Right atrium auricular region (tissue), 2 donors: ENCODE measurements at regions not wholly inside any gene's neighbourhood (a gene's known extent, or its start where the extent isn't known, plus 50 kb on each side); places are given as distances from the start of the nearest gene placed in this dataset.

Experiments
- DNase-seq: peaks from one replicate; pipeline ENCODE4 v3.0.0-alpha.2; 2019; ENCODE audit warnings: low spot score
- H3K27ac ChIP-seq, 2 donors: fragments of 200-600 bp; sonication (generic); 1 replicate in 1 of 2; 2 replicates in 1 of 2; pipeline ENCODE4 v1.5.1; 2016 to 2019
- H3K27me3 ChIP-seq, 2 donors: fragments of 200-600 bp; sonication (generic); one replicate each; pipeline versions ENCODE4 v1.5.1 to v1.6.0; 2017 to 2019
- H3K36me3 ChIP-seq: fragments of 200-600 bp; sonication (generic); one replicate; pipeline ENCODE4 v1.5.1; 2016
- H3K4me1 ChIP-seq, 2 donors: fragments of 200-600 bp; sonication (generic); one replicate each; pipeline versions ENCODE4 v1.5.1 to v1.6.0; 2017 to 2019
- H3K4me3 ChIP-seq, 2 donors: fragments of 200-600 bp; sonication (generic); 1 replicate in 1 of 2; 2 replicates in 1 of 2; pipeline ENCODE4 v1.5.1; 2017 to 2019; ENCODE audit warnings: mild to moderate bottlenecking in 1 of 2, moderate library complexity in 1 of 2
- H3K9me3 ChIP-seq, 2 donors: fragments of 200-600 bp; sonication (generic); one replicate each; pipeline ENCODE4 v1.5.1; 2019
- CTCF ChIP-seq, 2 donors: fragments of 200-600 bp; sonication (generic); IDR thresholded peaks; one replicate each; pipeline ENCODE4 v1.5.1; 2019; ENCODE audit warnings: antibody characterized with exemption in 2 of 2

DNA sequence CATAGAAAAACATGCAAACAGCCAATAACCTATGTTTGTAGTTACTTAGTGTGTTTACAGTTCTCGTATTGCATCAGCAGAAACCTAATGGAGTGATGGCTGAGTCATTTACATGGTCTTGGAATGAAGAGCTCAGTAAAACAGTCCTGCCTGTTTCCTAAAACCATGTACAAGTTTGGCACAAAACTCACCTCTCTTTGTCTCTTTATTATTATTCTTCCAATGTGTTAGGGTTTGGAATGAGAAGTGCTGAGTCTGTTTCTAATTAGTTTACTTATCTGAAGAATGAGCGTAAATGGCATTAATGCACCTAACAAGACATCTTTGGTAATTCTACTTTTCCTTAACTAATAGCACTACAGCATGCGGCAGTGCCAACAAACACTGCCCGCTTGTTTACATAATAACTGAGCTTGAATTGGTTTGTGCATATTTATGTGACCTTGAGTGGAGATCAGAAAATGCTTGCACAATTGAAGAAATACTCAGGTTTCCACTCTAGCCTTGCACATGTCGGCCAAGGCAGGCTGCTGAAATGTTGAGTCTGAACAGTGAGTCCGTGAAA is 385.4 kb upstream of the SEMA6D start:
- Histone ChIP-seq H3K9me3 (no peaks in the 10 kb centered on the region), H3K27ac (no peak overlapping the region), H3K36me3 (no peaks in the 10 kb centered on the region), H3K4me3 (no peak overlapping the region), H3K27me3 (no peaks in the 10 kb centered on the region), H3K4me1 (no peaks in the 10 kb centered on the region)
- TF ChIP-seq CTCF (IDR thresholded peaks at IDR 0.05): no peak
- DNase-seq: no peak

- Histone ChIP-seq H3K9me3 (no peaks in the 10 kb centered on the region), H3K27ac (no peak overlapping the region), H3K27me3 (no peaks in the 10 kb centered on the region), H3K36me3 (no peaks in the 10 kb centered on the region), H3K4me3 (no peak overlapping the region), H3K4me1 (no peaks in the 10 kb centered on the region)
- no peak for TF ChIP-seq CTCF (IDR thresholded peaks at IDR 0.05)
- DNase-seq: no peak
Measured at GRCh38 chr15:47332481-47332880, 384.8 kb upstream of the SEMA6D start.

- no peak for DNase-seq
- H3K4me3 ChIP-seq: no peak overlapping the region
- H3K36me3 ChIP-seq: no peaks in the 10 kb centered on the region
- H3K9me3 ChIP-seq: no peaks in the 10 kb centered on the region
- TF ChIP-seq CTCF (IDR thresholded peaks at IDR 0.05): no peak
- H3K27ac ChIP-seq: no peak overlapping the region
- no peaks in the 10 kb centered on the region for H3K4me1 ChIP-seq
- H3K27me3 ChIP-seq: no peaks in the 10 kb centered on the region
Measured at GRCh38 chr15:47333734-47334133, 383.6 kb upstream of the SEMA6D start.

GRCh38 chr15:47334805-47335535 is 382.3 kb upstream of the SEMA6D start:
- no peaks in the 10 kb centered on the region for H3K4me1 ChIP-seq
- TF ChIP-seq CTCF (IDR thresholded peaks at IDR 0.05): no peak
- H3K9me3 ChIP-seq: no peaks in the 10 kb centered on the region
- no peak for DNase-seq
- no peaks in the 10 kb centered on the region for H3K36me3 ChIP-seq
- no peaks in the 10 kb centered on the region for H3K27me3 ChIP-seq
- no peak overlapping the region for H3K27ac ChIP-seq
- H3K4me3 ChIP-seq: no peak overlapping the region

GRCh38 chr15:47337106-47337505 is 380.2 kb upstream of the SEMA6D start:
- no peak for DNase-seq
- H3K4me1 ChIP-seq: no peaks in the 10 kb centered on the region
- no peaks in the 10 kb centered on the region for H3K36me3 ChIP-seq
- H3K27me3 ChIP-seq: no peaks in the 10 kb centered on the region
- H3K27ac ChIP-seq: no peak overlapping the region
- no peaks in the 10 kb centered on the region for H3K9me3 ChIP-seq
- TF ChIP-seq CTCF (IDR thresholded peaks at IDR 0.05): no peak
- no peak overlapping the region for H3K4me3 ChIP-seq

DNA sequence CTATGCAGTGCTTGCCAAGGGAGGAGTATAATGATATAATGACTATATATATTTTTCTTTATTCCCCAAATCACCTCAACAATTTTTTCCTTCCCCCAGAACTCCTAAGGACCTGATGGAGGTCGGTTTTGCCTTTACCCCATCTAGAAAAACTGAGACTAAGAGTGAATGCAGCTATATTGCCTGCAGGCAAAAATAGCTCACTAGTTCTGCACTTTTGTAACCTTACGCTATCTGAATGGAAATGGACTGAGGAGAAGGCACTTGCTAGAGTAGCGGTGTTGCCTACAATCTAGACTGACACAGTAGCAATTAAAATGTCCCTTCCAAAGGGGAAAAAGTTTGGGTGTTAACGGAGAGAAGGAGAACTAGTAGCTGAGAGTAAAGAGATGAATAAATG is 379.5 kb upstream of the SEMA6D start:
- H3K4me3 ChIP-seq: no peak overlapping the region
- no peak for DNase-seq
- TF ChIP-seq CTCF (IDR thresholded peaks at IDR 0.05): no peak
- H3K27me3 ChIP-seq: no peaks in the 10 kb centered on the region
- no peaks in the 10 kb centered on the region for H3K36me3 ChIP-seq
- H3K9me3 ChIP-seq: no peaks in the 10 kb centered on the region
- no peak overlapping the region for H3K27ac ChIP-seq
- H3K4me1 ChIP-seq: no peaks in the 10 kb centered on the region
